HEK293 (cell line): ENCODE measurements at regions not wholly inside any gene's neighbourhood (a gene's known extent, or its start where the extent isn't known, plus 50 kb on each side); places are given as distances from the start of the nearest gene placed in this dataset.
A peak's percentile ranks its signal among the peaks of the same experiment; 100 is the strongest.

Experiments used
- EGR2 ChIP-seq: fragments of 450-650 bp; formaldehyde crosslinking; IDR thresholded peaks from 2 replicates; pipeline ENCODE4 v1.5.1; 2016; ENCODE audit warnings: low read depth, missing biosample characterization, missing genetic modification characterization
- KLF16 ChIP-seq: fragments of 450-650 bp; formaldehyde crosslinking; IDR thresholded peaks from 2 replicates; pipeline ENCODE4 v1.5.1; 2017; ENCODE audit warnings: missing biosample characterization, missing genetic modification characterization
- KLF9 ChIP-seq: fragments of 450-650 bp; formaldehyde crosslinking; IDR thresholded peaks from 2 replicates; pipeline ENCODE4 v1.5.1; 2016; ENCODE audit warnings: missing biosample characterization, missing genetic modification characterization, low read depth
- MEIS1 ChIP-seq: sonication (generic); formaldehyde crosslinking; IDR thresholded peaks from 2 replicates; pipeline ENCODE4 v1.8.1; 2022; ENCODE audit warnings: missing genetic modification reagents, mild to moderate bottlenecking, borderline replicate concordance
- OVOL3 ChIP-seq: fragments of 450-650 bp; formaldehyde crosslinking; IDR thresholded peaks from 2 replicates; pipeline ENCODE4 v1.5.1; 2016; ENCODE audit warnings: missing biosample characterization, missing genetic modification characterization
- PATZ1 ChIP-seq: fragments of 450-650 bp; formaldehyde crosslinking; IDR thresholded peaks from 2 replicates; pipeline ENCODE4 v1.5.1; 2016; ENCODE audit warnings: missing biosample characterization, missing genetic modification characterization
- SALL2 ChIP-seq: fragments of 450-650 bp; formaldehyde crosslinking; IDR thresholded peaks from 2 replicates; pipeline ENCODE4 v1.5.0; 2017; ENCODE audit warnings: missing biosample characterization, mild to moderate bottlenecking, missing genetic modification characterization, borderline replicate concordance
- TRIM28 ChIP-seq: IDR thresholded peaks from 2 replicates; pipeline ENCODE4 v1.6.1; 2011; ENCODE audit warnings: low read length, control low read depth, borderline replicate concordance
- ZBTB8A ChIP-seq: fragments of 450-650 bp; formaldehyde crosslinking; IDR thresholded peaks from 2 replicates; pipeline ENCODE4 v1.5.1; 2016; ENCODE audit warnings: missing biosample characterization, missing genetic modification characterization
- ZFP37 ChIP-seq: fragments of 450-650 bp; formaldehyde crosslinking; IDR thresholded peaks from 2 replicates; pipeline ENCODE4 v1.5.1; 2016; ENCODE audit warnings: missing biosample characterization, missing genetic modification characterization
- ZFP69B ChIP-seq: fragments of 450-650 bp; formaldehyde crosslinking; IDR thresholded peaks from 2 replicates; pipeline ENCODE4 v1.5.1; 2016; ENCODE audit warnings: missing biosample characterization, missing genetic modification characterization
- ZNF132 ChIP-seq: fragments of 450-650 bp; formaldehyde crosslinking; IDR thresholded peaks from 2 replicates; pipeline ENCODE4 v1.5.1; 2017; ENCODE audit warnings: missing biosample characterization, missing genetic modification characterization, borderline replicate concordance
- ZNF133 ChIP-seq: fragments of 450-650 bp; formaldehyde crosslinking; IDR thresholded peaks from 2 replicates; pipeline ENCODE4 v1.5.1; 2016; ENCODE audit warnings: missing biosample characterization, missing genetic modification characterization
- ZNF155 ChIP-seq: fragments of 450-650 bp; formaldehyde crosslinking; IDR thresholded peaks from 2 replicates; pipeline ENCODE4 v1.5.1; 2016; ENCODE audit warnings: missing biosample characterization, missing genetic modification characterization
- ZNF202 ChIP-seq: fragments of 450-650 bp; formaldehyde crosslinking; IDR thresholded peaks from 2 replicates; pipeline ENCODE4 v1.5.1; 2016; ENCODE audit warnings: missing biosample characterization, missing genetic modification characterization, borderline replicate concordance
- ZNF239 ChIP-seq: fragments of 450-650 bp; formaldehyde crosslinking; IDR thresholded peaks from 2 replicates; pipeline ENCODE4 v1.5.1; 2016; ENCODE audit warnings: missing biosample characterization, missing genetic modification characterization
- ZNF266 ChIP-seq: fragments of 450-650 bp; formaldehyde crosslinking; IDR thresholded peaks from 2 replicates; pipeline ENCODE4 v1.5.1; 2016; ENCODE audit warnings: missing biosample characterization, missing genetic modification characterization, low read depth
- ZNF280D ChIP-seq: fragments of 450-650 bp; formaldehyde crosslinking; IDR thresholded peaks from 2 replicates; pipeline ENCODE4 v1.5.1; 2016; ENCODE audit warnings: missing biosample characterization, missing genetic modification characterization
- ZNF311 ChIP-seq: fragments of 450-650 bp; formaldehyde crosslinking; IDR thresholded peaks from 2 replicates; pipeline ENCODE4 v1.5.1; 2017; ENCODE audit warnings: missing biosample characterization, missing genetic modification characterization, borderline replicate concordance
- ZNF350 ChIP-seq: fragments of 450-650 bp; formaldehyde crosslinking; IDR thresholded peaks from 2 replicates; pipeline ENCODE4 v1.5.0; 2017; ENCODE audit warnings: missing biosample characterization, mild to moderate bottlenecking, missing genetic modification characterization
- ZNF362 ChIP-seq: fragments of 450-650 bp; formaldehyde crosslinking; IDR thresholded peaks from 2 replicates; pipeline ENCODE4 v1.5.1; 2016; ENCODE audit warnings: missing biosample characterization, missing genetic modification characterization
- ZNF416 ChIP-seq: fragments of 450-650 bp; formaldehyde crosslinking; IDR thresholded peaks from 2 replicates; pipeline ENCODE4 v1.5.1; 2016; ENCODE audit warnings: missing biosample characterization, missing genetic modification characterization
- ZNF423 ChIP-seq: fragments of 450-650 bp; formaldehyde crosslinking; IDR thresholded peaks from 2 replicates; pipeline ENCODE4 v1.5.1; 2016; ENCODE audit warnings: missing biosample characterization, missing genetic modification characterization
- ZNF426 ChIP-seq: fragments of 450-650 bp; formaldehyde crosslinking; IDR thresholded peaks from 2 replicates; pipeline ENCODE4 v1.5.1; 2017; ENCODE audit warnings: missing biosample characterization, missing genetic modification characterization, mild to moderate bottlenecking, inconsistent platforms, moderate library complexity
- ZNF510 ChIP-seq: fragments of 450-650 bp; formaldehyde crosslinking; IDR thresholded peaks from 2 replicates; pipeline ENCODE4 v1.5.1; 2018; ENCODE audit warnings: mild to moderate bottlenecking, missing genetic modification characterization, missing biosample characterization; ENCODE audit not compliant: insufficient replicate concordance
- ZNF513 ChIP-seq: fragments of 450-650 bp; IDR thresholded peaks from 2 replicates; pipeline ENCODE4 v1.5.1; 2018; ENCODE audit warnings: missing biosample characterization, missing genetic modification characterization
- ZNF529 ChIP-seq: fragments of 450-650 bp; formaldehyde crosslinking; IDR thresholded peaks from 2 replicates; pipeline ENCODE4 v1.5.1; 2017; ENCODE audit warnings: missing genetic modification characterization, missing biosample characterization; ENCODE audit not compliant: insufficient replicate concordance
- ZNF555 ChIP-seq: fragments of 450-650 bp; formaldehyde crosslinking; conservative IDR thresholded peaks from 2 replicates; pipeline ENCODE4 v1.5.1; 2017; ENCODE audit warnings: missing biosample characterization, mild to moderate bottlenecking, missing genetic modification characterization, inconsistent platforms
- ZNF561 ChIP-seq: fragments of 450-650 bp; IDR thresholded peaks from 2 replicates; pipeline ENCODE4 v1.5.1; 2018; ENCODE audit warnings: missing biosample characterization, missing genetic modification characterization, borderline replicate concordance
- ZNF660 ChIP-seq: fragments of 450-650 bp; IDR thresholded peaks from 2 replicates; pipeline ENCODE4 v1.5.1; 2018; ENCODE audit warnings: missing biosample characterization, mild to moderate bottlenecking, missing genetic modification characterization
- ZNF768 ChIP-seq: fragments of 450-650 bp; formaldehyde crosslinking; IDR thresholded peaks from 2 replicates; pipeline ENCODE4 v1.5.1; 2018; ENCODE audit warnings: missing biosample characterization, mild to moderate bottlenecking, missing genetic modification characterization
- ZNF837 ChIP-seq: fragments of 450-650 bp; formaldehyde crosslinking; IDR thresholded peaks from 2 replicates; pipeline ENCODE4 v1.5.1; 2016; ENCODE audit warnings: missing biosample characterization, missing genetic modification characterization
- ZXDB ChIP-seq: fragments of 450-650 bp; formaldehyde crosslinking; IDR thresholded peaks from 2 replicates; pipeline ENCODE4 v1.5.1; 2016; ENCODE audit warnings: missing biosample characterization, missing genetic modification characterization

GRCh38 chr4:75179510-75179909, 246.6 kb downstream of the PARM1 start (continued):
- TF ChIP-seq ZNF155 (tag by site-specific recombination) (no peak), ZNF133 (no peak), ZNF561 (tag by site-specific recombination) (0 out of 2 replicates have a peak, but pooled peaks have one; percentile 59), MEIS1 (CRISPR knock-in tag) (no peak), KLF16 (no peak), ZNF202 (tag by site-specific recombination) (no peak), ZNF768 (tag by site-specific recombination) (no peak), ZNF311 (tag by site-specific recombination) (no peak), ZNF555 (tag by site-specific recombination) (no peak), SALL2 (tag by site-specific recombination) (no peak), ZBTB8A (tag by site-specific recombination) (peak; percentile 27; the same call in 1 of the 2 replicates), ZNF529 (no peak), ZNF266 (tag by site-specific recombination) (no peak), ZNF362 (tag by site-specific recombination) (no peak), TRIM28 (peak; percentile 29; the same call in 1 of the 2 replicates), ZNF423 (tag by site-specific recombination) (no peak), ZXDB (tag by site-specific recombination) (no peak), ZNF416 (tag by site-specific recombination) (no peak), ZFP69B (tag by site-specific recombination) (peak; percentile 38; the same call in 1 of the 2 replicates), ZNF280D (tag by site-specific recombination) (no peak), ZNF239 (tag by site-specific recombination) (no peak), ZNF510 (tag by site-specific recombination) (no peak), EGR2 (no peak), PATZ1 (tag by site-specific recombination) (no peak), ZNF132 (no peak), KLF9 (tag by site-specific recombination) (no peak), OVOL3 (peak; percentile 57; the same call in 1 of the 2 replicates), ZNF837 (tag by site-specific recombination) (no peak), ZNF513 (no peak), ZNF350 (tag by site-specific recombination) (no peak), ZNF426 (tag by site-specific recombination) (no peak), ZFP37 (tag by site-specific recombination) (no peak), ZNF660 (no peak)
